ENCODE measurements at regions not wholly inside any gene's neighbourhood (a gene's known extent, or its start where the extent isn't known, plus 50 kb on each side); places are given as distances from the start of the nearest gene placed in this dataset.

DNA sequence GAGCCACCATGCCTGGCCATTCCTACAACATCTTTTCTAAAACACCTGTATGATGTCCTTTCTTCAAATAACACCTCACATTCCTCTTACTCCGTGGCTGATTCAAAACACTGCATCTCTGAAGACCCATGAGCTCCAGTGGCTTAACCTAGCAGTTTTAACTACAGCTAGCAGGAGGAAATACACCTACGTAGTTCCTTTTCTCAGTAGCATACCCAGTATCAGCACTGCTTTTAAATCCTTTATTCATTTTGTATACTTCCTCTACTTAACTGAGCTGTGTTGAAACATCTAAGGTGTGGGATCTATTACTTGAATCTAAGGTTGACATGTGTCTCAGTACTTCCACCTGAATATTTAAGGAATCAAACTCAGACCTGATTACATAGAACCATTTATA is 113.6 kb upstream of the CCDC28A start:
- no peak overlapping the region for H3K9ac ChIP-seq (replicated peaks in 1 of 4; ENCODE audit: extremely low read depth in 1 of 4, low read depth in 3 of 4, low read length in 3 of 4)
- H3K4me3 ChIP-seq (ENCODE audit: extremely low read depth in 1 of 4, insufficient read depth in 2 of 4, low read depth in 3 of 4, low read length in 4 of 4) = no peak overlapping the region
- no peak overlapping the region for H4K5ac ChIP-seq (ENCODE audit: insufficient read length, low read depth, low read length)
- no peak overlapping the region for H2BK15ac ChIP-seq (ENCODE audit: low read length)
- DNase-seq (ENCODE audit: low read depth in 1 of 2, low spot score in 2 of 2) (no peak), FAIRE-seq (no peak)
- no peak overlapping the region for H2AFZ ChIP-seq (ENCODE audit: low read length)
- no peak overlapping the region for H2BK120ac ChIP-seq (replicated peaks; ENCODE audit: low read depth, low read length)
- H2BK5ac ChIP-seq (ENCODE audit: low read depth, low read length) = no peak overlapping the region
- POLR2A ChIA-PET (ENCODE audit: partially characterized antibody) = no interaction called here
- H4K8ac ChIP-seq (ENCODE audit: extremely low read depth, insufficient read depth, low read length) = no peak overlapping the region
- H3K27me3 ChIP-seq (replicated peaks in 1 of 4; ENCODE audit: control insufficient read depth in 3 of 4, extremely low read depth in 1 of 4, insufficient read depth in 3 of 4, low read length in 3 of 4) = no peaks in the 10 kb centered on the region
- H3K23me2 ChIP-seq (ENCODE audit: low read depth, low read length) = no peaks in the 10 kb centered on the region
- no peaks in the 10 kb centered on the region for H3K9me3 ChIP-seq (ENCODE audit: insufficient read depth in 2 of 2, low read depth in 1 of 2, low read length in 1 of 2)
- peaks cover 0 to 35% of the 10 kb centered on the region in 2 experiments; a peak in 2 of 4 replicates for H3K79me2 ChIP-seq (ENCODE audit: control insufficient read depth in 1 of 2, insufficient read depth in 2 of 2, low read length in 2 of 2)
- no peak overlapping the region for H2BK12ac ChIP-seq (ENCODE audit: low read depth, low read length)
- CTCF ChIA-PET (ENCODE audit: partially characterized antibody) = interaction anchor here (0.6 to 1.5 kb wide), 2 partner anchors 32 to 657 kb away, joined by 3 read pairs; no protein-coding TSS in a partner anchor
- no peak overlapping the region for H4K91ac ChIP-seq (replicated peaks; ENCODE audit: insufficient read length, low read length)
- WGBS, 2 experiments (ENCODE audit: extremely low coverage in 1 of 2, insufficient coverage in 1 of 2, insufficient read length in 1 of 2, insufficient replicate concordance in 2 of 2, low coverage in 1 of 2, low lambda C conversion rate in 2 of 2, missing lambda C conversion rate in 1 of 2) = 90% methylated on average over 2 of the region's 2 CpGs; no CpG with 5 or more reads in 1 of the 2 experiments
- no peak overlapping the region for H3K14ac ChIP-seq (ENCODE audit: insufficient read length)
- no peak overlapping the region for H3K23ac ChIP-seq (ENCODE audit: insufficient read length)
- no peak overlapping the region for H3K56ac ChIP-seq (replicated peaks; ENCODE audit: insufficient read length, low read depth, low read length)
- 0 out of 2 replicates have a peak, but pooled peaks cover 3% of the 10 kb centered on the region for H3K79me1 ChIP-seq (ENCODE audit: low read depth, low read length)
- H3K27ac ChIP-seq (ENCODE audit: low read depth, low read length) = no peak overlapping the region
- H2AK5ac ChIP-seq (ENCODE audit: low read depth, low read length) = no peak overlapping the region
- H3K18ac ChIP-seq (ENCODE audit: extremely low read depth, low read length) = no peak overlapping the region
- H3K4me2 ChIP-seq (ENCODE audit: insufficient read depth in 1 of 2, low read depth in 2 of 2, low read length in 2 of 2) = no peak overlapping the region
- no peaks in the 10 kb centered on the region for H3K36me3 ChIP-seq (ENCODE audit: control insufficient read depth in 2 of 4, insufficient read depth in 4 of 4, low read length in 3 of 4)
- no peaks in the 10 kb centered on the region for H4K20me1 ChIP-seq (replicated peaks in 1 of 2; ENCODE audit: control insufficient read depth in 1 of 2, insufficient read depth in 2 of 2, low read length in 2 of 2)
- no peak overlapping the region for H3K4ac ChIP-seq (replicated peaks; ENCODE audit: insufficient read length, low read depth, low read length)
- no peaks in the 10 kb centered on the region for H3K4me1 ChIP-seq (replicated peaks in 1 of 4; ENCODE audit: control insufficient read depth in 3 of 4, insufficient read depth in 4 of 4, low read length in 3 of 4)
- H2BK20ac ChIP-seq (ENCODE audit: low read length) = no peak overlapping the region
- TF ChIP-seq SRF (IDR thresholded peaks at IDR 0.05; ENCODE audit: low read depth, low read length) = no peak
- no peak for TF ChIP-seq POLR2AphosphoS5 (IDR thresholded peaks at IDR 0.05; ENCODE audit: low read depth, low read length)
- TF ChIP-seq SUZ12 (IDR thresholded peaks at IDR 0.05; ENCODE audit: low read length) = no peak
- no peak for TF ChIP-seq CHD2 (IDR thresholded peaks at IDR 0.05; ENCODE audit: low read length)
- TF ChIP-seq RNF2 (IDR thresholded peaks at IDR 0.05; ENCODE audit: borderline replicate concordance, low read depth, low read length, missing control alignments, poor library complexity, severe bottlenecking) = no peak
- no peak for TF ChIP-seq SP1 (IDR thresholded peaks at IDR 0.05; ENCODE audit: low read depth, low read length)
- TF ChIP-seq GABPA (IDR thresholded peaks at IDR 0.05; ENCODE audit: borderline replicate concordance, insufficient read depth, low read length) = no peak
- TF ChIP-seq SP4 (IDR thresholded peaks at IDR 0.05; ENCODE audit: low read length) = no peak
- no peak for TF ChIP-seq FOSL1 (IDR thresholded peaks at IDR 0.05; ENCODE audit: insufficient read depth, low read depth, low read length)
- no peak for TF ChIP-seq NRF1 (IDR thresholded peaks at IDR 0.05; ENCODE audit: low read depth, low read length)
- TF ChIP-seq HDAC2 (IDR thresholded peaks at IDR 0.05; ENCODE audit: borderline replicate concordance in 1 of 2, low read depth in 2 of 2, low read length in 2 of 2) = no peak
- TF ChIP-seq KDM5A (IDR thresholded peaks at IDR 0.05; ENCODE audit: low read length) = no peak
- TF ChIP-seq EZH2 (IDR thresholded peaks at IDR 0.05; ENCODE audit: low read depth, low read length, severe bottlenecking) = no peak
- no peak for TF ChIP-seq CHD1 (IDR thresholded peaks at IDR 0.05; ENCODE audit: low read depth, low read length)
- TF ChIP-seq TAF1 (IDR thresholded peaks at IDR 0.05; ENCODE audit: low read depth, low read length) = no peak
- TF ChIP-seq CBX8 (IDR thresholded peaks at IDR 0.05; ENCODE audit: borderline replicate concordance, low read depth, low read length) = no peak
